Panc1 (cell line): ENCODE measurements at regions not wholly inside any gene's neighbourhood (a gene's known extent, or its start where the extent isn't known, plus 50 kb on each side); places are given as distances from the start of the nearest gene placed in this dataset.

Experiments used
- POLR2AphosphoS5 ChIP-seq: IDR thresholded peaks from 2 replicates; pipeline ENCODE4 v1.6.1; 2012; ENCODE audit warnings: mild to moderate bottlenecking, low read depth, low read length, moderate library complexity
- TF ChIP-seq, protein P1 (sequence below): fragments of 450-650 bp; IDR thresholded peaks from 2 replicates; pipeline ENCODE4 v1.5.1; 2017; ENCODE audit warnings: mild to moderate bottlenecking

DNA sequence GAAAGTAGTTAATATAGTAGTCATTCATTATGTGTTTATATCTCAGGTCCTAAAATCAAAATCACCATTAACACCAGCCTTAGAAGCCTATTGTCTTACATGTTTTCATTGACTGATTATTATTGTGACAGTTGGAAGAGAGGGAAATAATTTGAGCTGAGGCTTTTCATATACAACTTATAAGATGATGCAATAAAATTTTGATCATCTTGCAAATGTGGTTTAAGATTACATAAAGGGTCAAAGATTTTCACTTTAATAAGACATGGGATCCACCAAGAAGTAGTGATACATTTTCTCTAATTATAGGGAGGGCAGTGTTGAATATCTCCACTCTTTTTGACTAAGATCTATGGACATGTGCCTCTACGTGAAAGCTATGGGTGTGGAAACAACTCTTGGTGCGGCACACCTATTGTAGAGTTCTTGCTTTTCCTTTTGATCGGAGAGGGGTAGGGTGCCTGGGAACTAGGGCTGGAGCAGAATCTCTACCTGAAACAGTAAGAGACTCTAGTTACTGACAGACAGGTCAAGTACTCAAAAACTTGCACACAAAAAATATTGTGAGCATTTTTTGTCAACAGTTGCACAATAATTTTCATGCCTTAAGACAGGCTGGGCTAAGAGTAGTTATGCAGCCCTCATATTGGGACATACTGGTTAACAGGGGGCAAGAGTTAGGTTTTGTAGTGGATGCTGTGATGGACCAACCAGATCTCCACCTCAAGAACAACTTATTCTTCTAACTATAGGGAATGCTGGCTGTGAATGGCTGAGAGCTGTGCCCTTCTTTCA is 139.3 kb upstream of the FST start:
- TF ChIP-seq, protein P1, sequence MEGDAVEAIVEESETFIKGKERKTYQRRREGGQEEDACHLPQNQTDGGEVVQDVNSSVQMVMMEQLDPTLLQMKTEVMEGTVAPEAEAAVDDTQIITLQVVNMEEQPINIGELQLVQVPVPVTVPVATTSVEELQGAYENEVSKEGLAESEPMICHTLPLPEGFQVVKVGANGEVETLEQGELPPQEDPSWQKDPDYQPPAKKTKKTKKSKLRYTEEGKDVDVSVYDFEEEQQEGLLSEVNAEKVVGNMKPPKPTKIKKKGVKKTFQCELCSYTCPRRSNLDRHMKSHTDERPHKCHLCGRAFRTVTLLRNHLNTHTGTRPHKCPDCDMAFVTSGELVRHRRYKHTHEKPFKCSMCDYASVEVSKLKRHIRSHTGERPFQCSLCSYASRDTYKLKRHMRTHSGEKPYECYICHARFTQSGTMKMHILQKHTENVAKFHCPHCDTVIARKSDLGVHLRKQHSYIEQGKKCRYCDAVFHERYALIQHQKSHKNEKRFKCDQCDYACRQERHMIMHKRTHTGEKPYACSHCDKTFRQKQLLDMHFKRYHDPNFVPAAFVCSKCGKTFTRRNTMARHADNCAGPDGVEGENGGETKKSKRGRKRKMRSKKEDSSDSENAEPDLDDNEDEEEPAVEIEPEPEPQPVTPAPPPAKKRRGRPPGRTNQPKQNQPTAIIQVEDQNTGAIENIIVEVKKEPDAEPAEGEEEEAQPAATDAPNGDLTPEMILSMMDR: no peak
- no peak for TF ChIP-seq POLR2AphosphoS5
